Right lobe of liver (tissue), 4 donors: ENCODE measurements at regions not wholly inside any gene's neighbourhood (a gene's known extent, or its start where the extent isn't known, plus 50 kb on each side); places are given as distances from the start of the nearest gene placed in this dataset.

ENCODE experiments used
- CTCF ChIP-seq, 4 donors: fragments of 200-600 bp in 3 of 4; fragments of 450-650 bp in 1 of 4; IDR thresholded peaks; one replicate each; pipeline versions ENCODE4 v1.5.1 to v1.8.0; 2016 to 2022; ENCODE audit warnings: antibody characterized with exemption in 4 of 4, mild to moderate bottlenecking in 2 of 4
- POLR2A ChIP-seq: fragments of 450-650 bp; IDR thresholded peaks from one replicate; pipeline ENCODE4 v1.6.1; 2017; ENCODE audit warnings: antibody characterized with exemption, mild to moderate bottlenecking
- donor health status: DM: no; HTN: no; CAD: no.
- donor health status: DM: no; HTN: no; CAD: no.
- donor health status: DM: no; HTN: yes; CAD: no.

DNA sequence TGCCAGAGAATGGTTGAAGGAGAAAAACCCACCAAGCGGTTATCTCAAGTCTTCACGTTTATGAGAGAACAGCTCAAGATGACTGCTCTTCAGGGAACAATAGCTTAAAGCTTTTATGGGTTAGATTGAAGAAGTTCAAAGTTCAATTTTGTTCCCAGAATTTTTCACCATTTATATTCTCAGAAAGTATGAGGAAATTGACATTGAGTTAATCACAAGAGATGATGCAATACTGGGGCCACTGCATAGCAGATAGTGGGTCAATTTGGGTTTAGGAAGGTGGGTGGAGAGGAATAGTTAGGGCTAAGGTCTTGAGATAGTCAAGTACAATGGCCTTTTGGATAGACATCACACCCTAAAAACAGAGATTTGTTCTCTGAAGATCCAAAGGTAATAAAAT, 539.3 kb downstream of the SQOR start:
- TF ChIP-seq CTCF (IDR thresholded peaks at IDR 0.05) (no peak), POLR2A (no peak)
